ENCODE measurements at regions not wholly inside any gene's neighbourhood (a gene's known extent, or its start where the extent isn't known, plus 50 kb on each side); places are given as distances from the start of the nearest gene placed in this dataset.

DNA sequence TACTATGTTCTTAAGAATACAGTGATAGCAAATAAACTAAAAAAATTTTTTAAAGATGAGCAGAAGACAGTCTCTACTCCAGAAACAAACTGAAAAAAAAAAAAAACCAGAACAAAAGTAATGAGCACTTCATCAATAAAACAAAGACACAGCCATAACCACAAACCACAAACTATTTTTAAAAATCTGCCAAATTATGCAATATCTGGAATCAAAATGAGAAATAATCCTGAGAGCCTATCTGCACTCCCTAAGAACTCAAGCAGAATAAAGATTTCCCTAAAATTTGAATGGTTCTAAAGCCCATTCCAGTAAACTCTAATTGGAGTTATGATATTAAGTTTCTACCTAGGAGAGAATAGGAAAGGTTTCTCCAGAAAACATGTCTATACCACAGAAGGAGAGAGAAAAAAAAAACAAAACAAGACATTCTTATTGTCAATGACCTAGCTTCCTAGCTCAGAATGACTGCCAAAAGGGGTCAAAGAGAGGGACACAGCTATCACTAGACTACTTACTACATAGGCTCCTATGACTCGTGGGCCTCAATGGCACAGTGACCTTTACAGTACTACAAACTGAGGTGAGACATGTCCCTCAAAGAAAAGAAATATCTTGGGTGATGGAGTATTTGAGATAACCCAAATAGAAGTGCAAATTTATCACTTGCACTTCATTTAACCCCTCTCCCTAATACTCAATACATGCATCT, 262.8 kb downstream of the ZEB2 start:
- Histone ChIP-seq H3K9ac (ENCODE audit: low read length) (no peak overlapping the region), H3K4me3 (ENCODE audit: low read length) (no peak overlapping the region), H3K9me3 (ENCODE audit: control insufficient read depth, low read depth, low read length) (peaks cover 27% of the 10 kb centered on the region), H3K27me3 (ENCODE audit: control insufficient read depth, insufficient read depth, low read length) (no peaks in the 10 kb centered on the region), H3K36me3 (ENCODE audit: control insufficient read depth, low read depth, low read length) (no peaks in the 10 kb centered on the region), H3K4me1 (ENCODE audit: control insufficient read depth, low read depth, low read length) (peaks cover 7% of the 10 kb centered on the region), H3K27ac (ENCODE audit: low read length) (no peak overlapping the region)

GRCh38 chr2:144254342-144255235, 265.3 kb downstream of the ZEB2 start:
- Histone ChIP-seq H3K4me3 (ENCODE audit: low read length) (no peak overlapping the region), H3K27me3 (ENCODE audit: control insufficient read depth, insufficient read depth, low read length) (no peaks in the 10 kb centered on the region), H3K9me3 (ENCODE audit: control insufficient read depth, low read depth, low read length) (peaks cover 27% of the 10 kb centered on the region), H3K4me1 (ENCODE audit: control insufficient read depth, low read depth, low read length) (no peaks in the 10 kb centered on the region), H3K36me3 (ENCODE audit: control insufficient read depth, low read depth, low read length) (no peaks in the 10 kb centered on the region), H3K9ac (ENCODE audit: low read length) (no peak overlapping the region), H3K27ac (ENCODE audit: low read length) (no peak overlapping the region)

GRCh38 chr2:144253743-144254142, 266.2 kb downstream of the ZEB2 start:
- no peak overlapping the region for H3K4me3 ChIP-seq (ENCODE audit: low read length)
- H3K27ac ChIP-seq (ENCODE audit: low read length) = no peak overlapping the region
- peaks cover 27% of the 10 kb centered on the region for H3K9me3 ChIP-seq (ENCODE audit: control insufficient read depth, low read depth, low read length)
- H3K36me3 ChIP-seq (ENCODE audit: control insufficient read depth, low read depth, low read length) = no peaks in the 10 kb centered on the region
- no peaks in the 10 kb centered on the region for H3K4me1 ChIP-seq (ENCODE audit: control insufficient read depth, low read depth, low read length)
- H3K9ac ChIP-seq (ENCODE audit: low read length) = no peak overlapping the region
- H3K27me3 ChIP-seq (ENCODE audit: control insufficient read depth, insufficient read depth, low read length) = no peaks in the 10 kb centered on the region

DNA sequence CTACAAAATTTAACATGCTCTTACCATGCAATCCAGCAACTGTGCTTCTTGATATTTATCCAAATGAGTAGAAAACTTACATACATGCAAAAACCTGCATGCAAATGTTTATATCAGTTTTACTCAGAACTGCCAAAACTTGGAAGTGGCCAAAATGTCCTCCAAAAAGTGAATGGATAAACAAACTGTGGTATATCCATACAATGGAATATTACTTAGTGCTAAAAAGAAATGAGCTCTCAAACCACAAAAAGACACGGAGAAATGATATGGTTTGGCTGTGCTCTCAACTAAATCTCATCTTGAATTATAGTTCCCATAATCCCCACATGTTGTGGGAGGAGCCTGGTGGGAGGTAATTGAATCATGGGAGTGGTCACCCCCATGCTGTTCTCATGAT, 267.2 kb downstream of the ZEB2 start:
- Histone ChIP-seq H3K4me1 (ENCODE audit: control insufficient read depth, low read depth, low read length) (no peaks in the 10 kb centered on the region), H3K4me3 (ENCODE audit: low read length) (no peak overlapping the region), H3K27ac (ENCODE audit: low read length) (no peak overlapping the region), H3K9ac (ENCODE audit: low read length) (no peak overlapping the region), H3K27me3 (ENCODE audit: control insufficient read depth, insufficient read depth, low read length) (no peaks in the 10 kb centered on the region), H3K36me3 (ENCODE audit: control insufficient read depth, low read depth, low read length) (no peaks in the 10 kb centered on the region), H3K9me3 (ENCODE audit: control insufficient read depth, low read depth, low read length) (peaks cover 27% of the 10 kb centered on the region)

DNA sequence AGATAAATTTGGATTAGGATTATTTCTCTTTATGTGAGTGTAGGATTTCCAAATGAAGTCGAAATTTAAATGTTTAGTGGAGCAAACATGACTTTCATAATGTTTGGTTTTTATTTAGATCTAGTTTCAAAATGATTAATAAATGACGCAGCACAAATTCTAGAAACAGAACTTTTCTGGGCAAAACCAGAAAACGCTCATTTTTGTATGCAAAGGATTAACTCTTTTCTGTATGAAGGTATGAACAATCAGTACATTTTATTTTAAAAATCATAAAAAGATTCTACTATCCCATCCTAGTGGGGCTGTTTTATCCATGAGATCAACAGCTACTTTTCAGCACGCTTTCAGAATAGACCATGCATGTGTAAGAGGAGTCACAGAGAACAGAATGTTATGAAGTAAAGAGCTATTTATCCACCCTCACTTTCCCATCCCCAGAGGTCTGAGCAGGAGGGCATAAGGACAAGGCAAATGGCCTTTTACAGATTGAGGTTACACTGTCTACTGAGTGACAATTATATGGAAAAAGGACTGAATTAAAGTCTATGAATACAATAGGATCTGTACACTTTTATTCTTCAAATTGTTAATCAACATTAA, 270.8 kb downstream of the ZEB2 start:
- Histone ChIP-seq H3K27ac (ENCODE audit: low read length) (no peak overlapping the region), H3K4me1 (ENCODE audit: control insufficient read depth, low read depth, low read length) (peaks cover 2% of the 10 kb centered on the region), H3K4me3 (ENCODE audit: low read length) (no peak overlapping the region), H3K27me3 (ENCODE audit: control insufficient read depth, insufficient read depth, low read length) (no peaks in the 10 kb centered on the region), H3K9ac (ENCODE audit: low read length) (no peak overlapping the region), H3K9me3 (ENCODE audit: control insufficient read depth, low read depth, low read length) (peaks cover 13% of the 10 kb centered on the region), H3K36me3 (ENCODE audit: control insufficient read depth, low read depth, low read length) (no peaks in the 10 kb centered on the region)

DNA sequence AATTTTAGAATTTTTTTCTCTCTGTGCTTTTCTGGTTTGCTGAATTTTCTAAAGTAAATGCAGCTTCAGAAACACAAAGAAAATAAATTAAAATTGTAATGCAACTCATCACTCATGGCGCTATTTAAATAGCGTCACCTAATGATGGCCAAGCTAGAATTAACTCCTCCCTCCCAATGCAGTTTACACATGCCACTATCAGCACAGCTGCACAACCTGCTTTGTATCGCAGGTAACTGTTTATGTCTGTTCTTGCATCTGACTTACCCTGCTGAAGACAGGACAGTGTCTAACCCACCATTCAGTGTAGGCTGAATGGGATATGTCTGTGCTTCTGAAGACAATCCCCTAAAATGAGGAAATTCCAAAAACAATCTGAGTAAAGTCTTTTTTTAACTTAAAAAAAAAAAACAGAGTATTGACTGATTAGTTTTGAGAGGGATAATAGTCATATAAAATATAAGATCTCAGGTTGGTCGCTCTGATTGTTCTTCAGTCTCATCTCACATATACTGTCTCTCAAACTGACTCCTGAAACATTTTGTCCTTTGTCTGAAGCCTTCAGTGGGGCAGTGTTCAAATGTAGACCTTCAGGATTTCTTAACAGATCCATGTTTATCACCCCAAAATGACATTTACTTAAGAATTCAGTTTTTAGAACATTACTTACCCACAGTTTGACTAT, 271.4 kb downstream of the ZEB2 start:
- Histone ChIP-seq H3K4me3 (ENCODE audit: low read length) (no peak overlapping the region), H3K36me3 (ENCODE audit: control insufficient read depth, low read depth, low read length) (no peaks in the 10 kb centered on the region), H3K9ac (ENCODE audit: low read length) (no peak overlapping the region), H3K27ac (ENCODE audit: low read length) (no peak overlapping the region), H3K27me3 (ENCODE audit: control insufficient read depth, insufficient read depth, low read length) (no peaks in the 10 kb centered on the region), H3K4me1 (ENCODE audit: control insufficient read depth, low read depth, low read length) (peaks cover 4% of the 10 kb centered on the region), H3K9me3 (ENCODE audit: control insufficient read depth, low read depth, low read length) (peaks cover 7% of the 10 kb centered on the region)

DNA sequence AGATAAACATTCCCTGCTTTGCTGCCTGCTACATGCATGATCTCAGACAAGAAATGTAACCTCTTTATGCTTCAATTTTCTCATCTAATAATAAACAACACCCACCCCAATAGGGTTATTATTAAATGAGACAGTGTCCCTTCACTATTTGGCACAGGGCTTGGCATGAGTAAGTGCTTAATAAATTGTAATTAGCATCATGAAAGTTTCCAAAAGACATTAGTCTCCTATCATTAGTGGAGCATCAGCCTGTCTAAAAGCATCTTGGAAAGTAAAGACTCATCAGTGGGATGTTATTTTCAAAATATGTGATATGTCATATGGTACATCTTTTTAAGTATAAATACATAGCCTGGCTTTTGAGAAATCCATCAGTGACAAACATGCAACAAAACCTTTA, 275.0 kb downstream of the ZEB2 start:
- no peak overlapping the region for H3K4me3 ChIP-seq (ENCODE audit: low read length)
- H3K4me1 ChIP-seq (ENCODE audit: control insufficient read depth, low read depth, low read length) = peaks cover 16% of the 10 kb centered on the region
- no peaks in the 10 kb centered on the region for H3K27me3 ChIP-seq (ENCODE audit: control insufficient read depth, insufficient read depth, low read length)
- no peak overlapping the region for H3K27ac ChIP-seq (ENCODE audit: low read length)
- H3K36me3 ChIP-seq (ENCODE audit: control insufficient read depth, low read depth, low read length) = no peaks in the 10 kb centered on the region
- no peaks in the 10 kb centered on the region for H3K9me3 ChIP-seq (ENCODE audit: control insufficient read depth, low read depth, low read length)
- H3K9ac ChIP-seq (ENCODE audit: low read length) = no peak overlapping the region

GRCh38 chr2:144242311-144242710, 277.6 kb downstream of the ZEB2 start:
- Histone ChIP-seq H3K27ac (ENCODE audit: low read length) (no peak overlapping the region), H3K27me3 (ENCODE audit: control insufficient read depth, insufficient read depth, low read length) (no peaks in the 10 kb centered on the region), H3K36me3 (ENCODE audit: control insufficient read depth, low read depth, low read length) (no peaks in the 10 kb centered on the region), H3K9me3 (ENCODE audit: control insufficient read depth, low read depth, low read length) (no peaks in the 10 kb centered on the region), H3K4me1 (ENCODE audit: control insufficient read depth, low read depth, low read length) (peaks cover 25% of the 10 kb centered on the region), H3K4me3 (ENCODE audit: low read length) (no peak overlapping the region), H3K9ac (ENCODE audit: low read length) (no peak overlapping the region)

GRCh38 chr2:144241801-144242200, 278.1 kb downstream of the ZEB2 start:
- H3K4me1 ChIP-seq (ENCODE audit: control insufficient read depth, low read depth, low read length) = peaks cover 25% of the 10 kb centered on the region
- no peaks in the 10 kb centered on the region for H3K27me3 ChIP-seq (ENCODE audit: control insufficient read depth, insufficient read depth, low read length)
- H3K9me3 ChIP-seq (ENCODE audit: control insufficient read depth, low read depth, low read length) = no peaks in the 10 kb centered on the region
- no peaks in the 10 kb centered on the region for H3K36me3 ChIP-seq (ENCODE audit: control insufficient read depth, low read depth, low read length)
- no peak overlapping the region for H3K4me3 ChIP-seq (ENCODE audit: low read length)
- no peak overlapping the region for H3K27ac ChIP-seq (ENCODE audit: low read length)
- no peak overlapping the region for H3K9ac ChIP-seq (ENCODE audit: low read length)

GRCh38 chr2:144240656-144241339, 279.1 kb downstream of the ZEB2 start:
- Histone ChIP-seq H3K36me3 (ENCODE audit: control insufficient read depth, low read depth, low read length) (no peaks in the 10 kb centered on the region), H3K27me3 (ENCODE audit: control insufficient read depth, insufficient read depth, low read length) (no peaks in the 10 kb centered on the region), H3K27ac (ENCODE audit: low read length) (no peak overlapping the region), H3K4me1 (ENCODE audit: control insufficient read depth, low read depth, low read length) (peaks cover 25% of the 10 kb centered on the region), H3K9ac (ENCODE audit: low read length) (no peak overlapping the region), H3K4me3 (ENCODE audit: low read length) (no peak overlapping the region), H3K9me3 (ENCODE audit: control insufficient read depth, low read depth, low read length) (no peaks in the 10 kb centered on the region)

GRCh38 chr2:144239726-144240125, 280.2 kb downstream of the ZEB2 start:
- no peak overlapping the region for H3K9ac ChIP-seq (ENCODE audit: low read length)
- H3K9me3 ChIP-seq (ENCODE audit: control insufficient read depth, low read depth, low read length) = no peaks in the 10 kb centered on the region
- no peak overlapping the region for H3K27ac ChIP-seq (ENCODE audit: low read length)
- no peaks in the 10 kb centered on the region for H3K27me3 ChIP-seq (ENCODE audit: control insufficient read depth, insufficient read depth, low read length)
- H3K36me3 ChIP-seq (ENCODE audit: control insufficient read depth, low read depth, low read length) = no peaks in the 10 kb centered on the region
- no peak overlapping the region for H3K4me3 ChIP-seq (ENCODE audit: low read length)
- peaks cover 29% of the 10 kb centered on the region for H3K4me1 ChIP-seq (ENCODE audit: control insufficient read depth, low read depth, low read length)

All from iPS-18a (cell line).